ENCODE measurements at regions not wholly inside any gene's neighbourhood (a gene's known extent, or its start where the extent isn't known, plus 50 kb on each side); places are given as distances from the start of the nearest gene placed in this dataset.

- Mint-ChIP-seq H3K27me3 (peaks cover 6% of the 10 kb centered on the region), H3K4me3 (no peak overlapping the region), H3K4me1 (no peaks in the 10 kb centered on the region), H3K36me3 (ENCODE audit: low read depth) (no peaks in the 10 kb centered on the region), H3K9me3 (no peaks in the 10 kb centered on the region), H3K27ac (no peak overlapping the region)
- ChIA-PET CTCF (interaction anchor here (0.7 to 1.7 kb wide), 3 partner anchors 11 to 158 kb away, joined by 4 to 7 read pairs (median 4); no protein-coding TSS in a partner anchor), POLR2A (no interaction called here)
- TF ChIP-seq CTCF (IDR thresholded peaks at IDR 0.05): no peak
- intact Hi-C loops (cut with micrococcal nuclease): no loop called here
- ATAC-seq (ENCODE audit: low read depth) (no peak), DNase-seq (no peak)
Observed at GRCh38 chr16:77570574-77570973, 135.7 kb upstream of the ADAMTS18 start.

- no peaks in the 10 kb centered on the region for H3K9me3 Mint-ChIP-seq
- H3K27ac Mint-ChIP-seq: no peak overlapping the region
- no peak for ATAC-seq (ENCODE audit: low read depth)
- H3K4me3 Mint-ChIP-seq: no peak overlapping the region
- intact Hi-C loops (cut with micrococcal nuclease): no loop called here
- ChIA-PET POLR2A (no interaction called here), CTCF (interaction anchor here (1.1 to 1.7 kb wide), 2 partner anchors 10 to 13 kb away, joined by 4 to 7 read pairs; no protein-coding TSS in a partner anchor)
- no peak for DNase-seq
- no peaks in the 10 kb centered on the region for H3K36me3 Mint-ChIP-seq (ENCODE audit: low read depth)
- no peak for TF ChIP-seq CTCF (IDR thresholded peaks at IDR 0.05)
- H3K27me3 Mint-ChIP-seq: peaks cover 5% of the 10 kb centered on the region
- no peaks in the 10 kb centered on the region for H3K4me1 Mint-ChIP-seq
Observed at GRCh38 chr16:77571115-77571862, 136.5 kb upstream of the ADAMTS18 start.

- ATAC-seq (ENCODE audit: low read depth): no peak
- intact Hi-C loops (cut with micrococcal nuclease): no loop called here
- TF ChIP-seq CTCF (IDR thresholded peaks at IDR 0.05): no peak
- peaks cover 4% of the 10 kb centered on the region for H3K27me3 Mint-ChIP-seq
- no peaks in the 10 kb centered on the region for H3K9me3 Mint-ChIP-seq
- no peak overlapping the region for H3K4me3 Mint-ChIP-seq
- H3K4me1 Mint-ChIP-seq: no peaks in the 10 kb centered on the region
- no peak for DNase-seq
- H3K36me3 Mint-ChIP-seq (ENCODE audit: low read depth): no peaks in the 10 kb centered on the region
- ChIA-PET CTCF (interaction anchor here (1.2 kb wide), 1 partner anchor 9 kb away, joined by 3 read pairs; no protein-coding TSS in a partner anchor), POLR2A (no interaction called here)
- no peak overlapping the region for H3K27ac Mint-ChIP-seq
Observed at GRCh38 chr16:77574867-77575624, 140.2 kb upstream of the ADAMTS18 start.

GRCh38 chr16:77579351-77579891 lies 142.9 kb upstream of the NUDT7 start:
- ChIA-PET POLR2A (no interaction called here), CTCF (interaction anchor here (8.0 kb wide), 1 partner anchor 342 kb away, joined by 125 read pairs; no protein-coding TSS in a partner anchor)
- TF ChIP-seq CTCF (IDR thresholded peaks at IDR 0.05): no peak
- H3K9me3 Mint-ChIP-seq: no peaks in the 10 kb centered on the region
- no peaks in the 10 kb centered on the region for H3K36me3 Mint-ChIP-seq (ENCODE audit: low read depth)
- no peak for DNase-seq
- H3K27ac Mint-ChIP-seq: no peak overlapping the region
- intact Hi-C loops (cut with micrococcal nuclease): no loop called here
- peaks cover 2% of the 10 kb centered on the region for H3K27me3 Mint-ChIP-seq
- no peak for ATAC-seq (ENCODE audit: low read depth)
- no peaks in the 10 kb centered on the region for H3K4me1 Mint-ChIP-seq
- no peak overlapping the region for H3K4me3 Mint-ChIP-seq

- Mint-ChIP-seq H3K27ac (no peak overlapping the region), H3K9me3 (no peaks in the 10 kb centered on the region), H3K27me3 (peaks cover 7% of the 10 kb centered on the region), H3K4me3 (no peak overlapping the region), H3K4me1 (no peaks in the 10 kb centered on the region), H3K36me3 (ENCODE audit: low read depth) (no peaks in the 10 kb centered on the region)
- no peak for TF ChIP-seq CTCF (IDR thresholded peaks at IDR 0.05)
- ATAC-seq (ENCODE audit: low read depth) (no peak), DNase-seq (no peak)
- intact Hi-C loops (cut with micrococcal nuclease): no loop called here
- ChIA-PET CTCF (interaction anchor here (1.0 to 8.0 kb wide), 5 partner anchors 11 to 344 kb away, joined by 3 to 125 read pairs (median 3); no protein-coding TSS in a partner anchor), POLR2A (no interaction called here)
Observed at GRCh38 chr16:77581706-77582105, 140.6 kb upstream of the NUDT7 start.
